ENCODE measurements at regions not wholly inside any gene's neighbourhood (a gene's known extent, or its start where the extent isn't known, plus 50 kb on each side); places are given as distances from the start of the nearest gene placed in this dataset.
A peak's percentile ranks its signal among the peaks of the same experiment; 100 is the strongest.
"Not testable (repeated sequence)": the region's sequence is repeated elsewhere in the genome, so short reads cannot be mapped to it uniquely, and the experiment has no call there.

DNA sequence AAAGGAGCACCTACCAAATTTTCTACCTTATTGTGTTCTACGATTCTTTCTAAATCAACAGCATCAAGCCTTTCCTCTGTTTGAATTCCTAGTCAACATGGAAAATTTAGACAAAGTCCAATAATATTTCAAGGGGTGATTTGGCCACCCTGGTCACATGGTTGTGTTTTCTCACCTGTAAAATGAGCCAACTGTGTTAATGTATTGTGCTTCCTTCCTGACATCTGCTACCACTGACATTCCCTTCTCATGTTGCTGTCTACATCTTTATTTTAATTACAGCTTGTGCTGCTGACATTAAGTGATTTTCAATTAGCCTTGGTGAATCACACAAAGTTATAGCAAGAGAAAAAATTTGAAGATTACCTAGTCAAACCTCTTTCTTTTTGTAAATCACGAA, 83.0 kb upstream of the NPSR1 start:
- H3K4me3 ChIP-seq (ENCODE audit: low read length): no peak overlapping the region
- TF ChIP-seq, protein P1, sequence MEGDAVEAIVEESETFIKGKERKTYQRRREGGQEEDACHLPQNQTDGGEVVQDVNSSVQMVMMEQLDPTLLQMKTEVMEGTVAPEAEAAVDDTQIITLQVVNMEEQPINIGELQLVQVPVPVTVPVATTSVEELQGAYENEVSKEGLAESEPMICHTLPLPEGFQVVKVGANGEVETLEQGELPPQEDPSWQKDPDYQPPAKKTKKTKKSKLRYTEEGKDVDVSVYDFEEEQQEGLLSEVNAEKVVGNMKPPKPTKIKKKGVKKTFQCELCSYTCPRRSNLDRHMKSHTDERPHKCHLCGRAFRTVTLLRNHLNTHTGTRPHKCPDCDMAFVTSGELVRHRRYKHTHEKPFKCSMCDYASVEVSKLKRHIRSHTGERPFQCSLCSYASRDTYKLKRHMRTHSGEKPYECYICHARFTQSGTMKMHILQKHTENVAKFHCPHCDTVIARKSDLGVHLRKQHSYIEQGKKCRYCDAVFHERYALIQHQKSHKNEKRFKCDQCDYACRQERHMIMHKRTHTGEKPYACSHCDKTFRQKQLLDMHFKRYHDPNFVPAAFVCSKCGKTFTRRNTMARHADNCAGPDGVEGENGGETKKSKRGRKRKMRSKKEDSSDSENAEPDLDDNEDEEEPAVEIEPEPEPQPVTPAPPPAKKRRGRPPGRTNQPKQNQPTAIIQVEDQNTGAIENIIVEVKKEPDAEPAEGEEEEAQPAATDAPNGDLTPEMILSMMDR (IDR thresholded peaks at IDR 0.05; ENCODE audit: insufficient read depth, low read depth, low read length, missing control alignments): no peak
- DNase-seq (ENCODE audit: low read depth): no peak

DNA sequence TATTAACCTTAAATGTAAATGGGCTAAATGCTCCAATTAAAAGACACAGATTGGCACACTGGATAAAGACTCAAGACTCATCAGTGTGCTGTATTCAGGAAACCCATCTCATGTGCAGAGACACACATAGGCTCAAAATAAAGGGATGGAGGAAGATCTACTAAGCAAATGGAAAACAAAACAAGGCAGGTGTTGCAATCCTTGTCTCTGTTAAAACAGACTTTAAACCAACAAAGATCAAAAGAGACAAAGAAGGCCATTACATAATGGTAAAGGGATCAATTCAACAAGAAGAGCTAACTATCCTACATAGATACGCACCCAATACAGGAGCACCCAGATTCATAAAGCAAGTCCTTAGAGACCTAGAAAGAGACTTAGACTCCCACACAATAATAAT, 80.1 kb upstream of the NPSR1 start:
- H3K4me3 ChIP-seq (ENCODE audit: low read length): not testable (repeated sequence)

GRCh38 chr7:34581698-34582097, 76.3 kb upstream of the NPSR1 start:
- peak; percentile 74 for DNase-seq (ENCODE audit: low read depth)
- H3K4me3 ChIP-seq (ENCODE audit: low read length): not testable (repeated sequence)

More for the DNA sequence above, 80.1 kb upstream of the NPSR1 start:
- DNase-seq (ENCODE audit: low read depth): not testable (repeated sequence)

GRCh38 chr7:34584526-34584925, 73.5 kb upstream of the NPSR1 start:
- no peak for DNase-seq (ENCODE audit: low read depth)
- no peak overlapping the region for H3K4me3 ChIP-seq (ENCODE audit: low read length)
- TF ChIP-seq, protein P1 (IDR thresholded peaks at IDR 0.05; ENCODE audit: insufficient read depth, low read depth, low read length, missing control alignments): no peak

GRCh38 chr7:34596887-34597286, 61.1 kb upstream of the NPSR1 start:
- H3K4me3 ChIP-seq (ENCODE audit: low read length): no peak overlapping the region
- TF ChIP-seq, protein P1 (IDR thresholded peaks at IDR 0.05; ENCODE audit: insufficient read depth, low read depth, low read length, missing control alignments): peak; percentile 59
- peak; percentile 56 for DNase-seq (ENCODE audit: low read depth)

GRCh38 chr7:34603711-34604444, 54.1 kb upstream of the NPSR1 start:
- H3K4me3 ChIP-seq (ENCODE audit: low read length): no peak overlapping the region
- TF ChIP-seq, protein P1 (IDR thresholded peaks at IDR 0.05; ENCODE audit: insufficient read depth, low read depth, low read length, missing control alignments): no peak
- no peak for DNase-seq (ENCODE audit: low read depth)

Measured in epithelial cell of esophagus (primary cell).